ENCODE measurements at regions not wholly inside any gene's neighbourhood (a gene's known extent, or its start where the extent isn't known, plus 50 kb on each side); places are given as distances from the start of the nearest gene placed in this dataset.
A peak's percentile ranks its signal among the peaks of the same experiment; 100 is the strongest.

DNA sequence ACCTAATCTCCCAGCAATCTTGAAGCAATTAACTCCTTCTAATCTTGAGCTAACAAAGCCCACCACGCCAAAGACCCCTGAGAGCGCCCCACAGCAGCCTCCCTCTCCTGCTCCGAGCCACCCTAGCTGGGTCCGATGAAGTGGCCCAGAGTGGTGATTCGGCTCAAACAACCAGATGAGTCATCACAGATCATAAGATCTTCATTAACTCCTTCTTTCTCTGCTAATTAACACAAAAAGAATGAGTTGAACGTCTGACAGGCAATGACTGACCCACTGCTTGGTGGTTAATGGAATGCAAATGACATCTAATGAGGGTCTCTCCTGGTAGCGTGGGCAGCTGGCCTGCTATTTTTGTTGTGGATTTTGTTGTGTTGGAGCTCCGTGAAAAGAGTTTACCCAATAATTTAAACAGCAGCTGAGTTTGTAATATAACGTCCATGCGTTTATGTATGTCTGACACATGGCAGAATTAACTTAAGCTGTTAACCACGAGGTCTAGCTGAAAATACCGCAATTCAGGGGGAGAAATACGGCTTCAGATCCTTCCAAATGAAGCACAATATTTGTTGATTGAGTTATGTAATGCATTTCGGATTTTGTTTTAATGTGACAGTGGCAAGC lies 161.4 kb downstream of the RAB11FIP2 start:
- no peak for DNase-seq

DNA sequence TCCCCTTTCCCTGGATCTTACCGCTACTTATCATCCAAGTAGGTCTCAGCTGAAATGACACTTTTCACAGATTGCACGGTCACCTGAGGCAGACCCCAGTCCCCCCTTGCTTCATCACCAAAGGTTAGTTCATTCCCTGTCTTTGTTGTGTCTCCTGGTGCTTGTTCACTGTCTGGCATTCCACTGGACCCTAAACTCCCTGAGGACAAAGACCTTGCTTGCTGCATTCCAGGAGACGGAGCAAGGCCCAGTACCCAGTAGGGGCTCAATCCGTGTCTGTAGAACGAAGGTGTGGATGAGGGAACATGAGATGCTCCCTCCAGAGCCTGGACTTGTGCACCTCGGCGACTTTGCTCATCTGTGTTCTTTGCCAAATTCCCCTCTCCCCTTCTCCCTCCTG lies 160.0 kb downstream of the RAB11FIP2 start:
- no peak for DNase-seq

DNA sequence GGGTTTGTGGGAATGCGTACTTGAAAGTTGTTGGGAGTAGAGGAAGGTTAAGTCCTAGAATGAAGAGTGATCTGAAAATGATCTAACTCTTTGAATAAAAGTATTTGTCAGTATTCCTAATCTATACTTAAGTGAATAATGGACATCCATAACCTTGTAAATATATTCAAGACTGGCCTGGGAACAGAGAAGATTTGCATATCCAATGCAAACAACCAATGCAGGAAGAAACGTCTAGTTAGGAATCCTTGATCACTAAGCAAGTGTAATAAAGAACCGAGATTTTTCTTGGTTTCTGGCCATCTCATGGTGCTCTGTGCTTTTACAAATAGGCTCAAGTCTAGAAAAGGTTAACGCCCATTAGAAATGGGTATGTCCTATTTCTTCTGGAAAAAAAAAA lies 157.1 kb downstream of the RAB11FIP2 start:
- no peak for DNase-seq

DNA sequence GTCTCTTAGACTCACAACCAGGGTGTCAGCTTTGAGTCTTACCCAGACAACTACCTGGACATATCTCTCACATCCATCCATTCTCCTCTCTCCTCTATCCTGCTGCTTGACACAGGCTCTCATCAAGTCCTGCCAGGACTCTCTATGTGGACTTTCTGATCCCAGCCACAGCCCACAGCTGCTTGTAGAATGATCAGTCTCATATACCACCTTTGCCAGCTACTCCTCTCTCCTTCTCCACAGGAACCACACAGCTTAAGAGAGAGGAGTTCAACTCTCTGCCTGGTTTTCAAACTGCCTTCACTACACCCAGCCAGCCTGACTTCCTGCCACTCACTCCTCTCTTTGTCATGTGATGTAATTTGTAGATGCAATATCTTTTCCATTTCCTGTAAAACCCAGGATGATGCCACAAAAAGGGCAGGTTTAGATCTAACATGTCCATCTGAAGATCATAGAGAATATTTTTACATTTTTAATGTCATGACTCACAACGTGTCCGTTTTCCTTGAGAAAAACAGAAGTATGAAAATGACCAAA lies 154.0 kb downstream of the RAB11FIP2 start:
- DNase-seq, result no peak

DNA sequence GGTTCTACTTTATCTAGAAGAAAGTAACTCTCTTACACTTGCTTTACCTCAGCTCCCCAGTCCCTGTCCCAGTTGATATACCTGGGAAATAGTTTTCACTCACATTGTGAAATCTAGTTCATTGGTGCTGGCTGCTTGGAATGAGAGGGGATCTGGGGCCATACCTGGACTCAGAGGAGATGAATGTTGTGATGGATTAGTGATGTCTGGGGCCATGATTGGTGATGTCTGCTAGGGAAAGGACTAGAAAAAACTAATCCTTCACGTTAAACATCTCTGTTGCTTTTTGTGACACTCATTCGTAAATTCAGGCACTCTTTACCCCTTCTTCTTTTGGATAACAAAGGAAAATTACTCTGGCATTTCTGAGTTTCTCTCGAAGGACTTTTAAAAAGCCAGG lies 152.4 kb downstream of the RAB11FIP2 start:
- no peak for DNase-seq

DNA sequence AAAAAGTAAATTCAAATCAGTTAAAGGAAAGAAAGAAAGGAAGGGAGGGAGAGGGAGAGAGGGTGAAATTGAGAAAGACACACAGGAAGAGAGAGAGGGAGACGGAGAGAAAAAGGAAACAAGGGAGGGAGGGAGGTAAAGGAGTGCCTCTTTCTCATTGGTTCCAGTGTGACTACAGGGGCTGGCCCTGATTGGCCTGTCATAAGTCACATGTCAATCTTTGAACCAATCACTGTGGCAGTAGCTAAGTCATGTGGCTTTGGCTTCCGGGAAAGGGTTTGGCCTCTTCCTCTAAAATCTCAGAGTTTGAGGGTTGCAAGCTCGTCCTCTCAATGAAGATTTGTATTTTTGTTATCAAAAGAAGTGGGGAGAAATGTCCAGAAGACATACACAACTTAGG lies 150.2 kb downstream of the RAB11FIP2 start:
- no peak for DNase-seq

DNA sequence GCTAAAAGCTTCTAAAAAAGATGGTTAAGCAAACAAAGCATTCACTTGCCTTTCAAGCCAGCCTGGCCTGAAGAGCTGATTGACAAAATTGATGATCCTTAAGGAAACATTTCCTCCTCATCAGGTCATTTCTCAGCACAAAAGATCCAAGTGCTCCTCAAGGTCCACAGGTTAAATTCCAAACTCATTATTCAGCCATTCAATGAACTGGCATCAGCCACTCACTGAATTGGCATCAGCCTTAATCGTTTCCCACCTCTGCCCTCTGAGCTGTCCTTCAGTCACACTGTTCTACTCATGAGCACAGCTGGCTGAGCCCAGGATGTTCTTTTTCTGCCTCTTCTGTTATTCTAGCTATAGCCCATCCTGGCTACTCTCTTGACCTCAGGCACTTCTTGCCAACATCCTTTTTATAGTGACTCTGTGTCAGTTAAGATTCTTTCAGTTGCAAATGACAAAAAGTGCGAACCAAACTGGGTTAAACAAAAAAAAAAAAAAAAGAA lies 147.5 kb downstream of the RAB11FIP2 start:
- DNase-seq, result no peak

DNA sequence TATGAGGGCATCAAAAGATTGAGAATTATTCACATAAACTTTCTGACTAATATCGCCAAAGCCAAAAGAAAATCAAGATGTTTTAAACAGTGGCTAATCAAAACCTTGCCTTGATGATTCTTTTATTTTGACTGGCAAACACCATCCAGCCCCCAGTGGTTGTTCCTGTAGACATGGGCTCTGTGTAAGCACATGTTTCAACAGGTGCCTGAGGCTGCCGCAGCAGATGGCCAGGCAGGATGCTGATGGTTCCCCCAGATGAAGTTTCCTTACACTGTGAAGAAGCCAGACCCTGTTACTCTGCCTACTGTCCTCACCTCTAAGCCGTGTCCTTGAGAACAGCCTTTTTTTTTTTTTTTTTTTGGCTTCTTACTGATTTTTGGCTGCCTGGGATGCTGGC lies 146.5 kb downstream of the RAB11FIP2 start:
- DNase-seq, result peak; percentile 40

DNA sequence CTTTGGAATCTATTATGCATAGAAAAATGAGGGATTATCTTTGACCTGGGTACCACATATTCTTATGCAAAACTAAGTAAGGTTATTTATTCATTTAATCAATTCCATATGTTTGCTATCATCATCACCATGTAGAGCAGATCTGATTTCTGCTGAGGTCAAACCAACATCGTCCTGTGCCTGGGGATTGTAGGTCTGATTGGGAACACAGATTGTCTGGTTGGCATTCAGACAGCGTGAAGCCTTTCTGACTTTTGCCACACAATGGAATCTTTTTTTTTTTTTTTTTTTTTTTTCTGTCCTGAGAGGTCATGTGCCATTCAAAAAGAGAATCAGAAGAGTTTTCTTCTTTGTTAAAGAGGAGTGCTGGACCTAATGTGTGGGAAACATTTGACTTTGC lies 142.9 kb downstream of the RAB11FIP2 start:
- no peak for DNase-seq

DNA sequence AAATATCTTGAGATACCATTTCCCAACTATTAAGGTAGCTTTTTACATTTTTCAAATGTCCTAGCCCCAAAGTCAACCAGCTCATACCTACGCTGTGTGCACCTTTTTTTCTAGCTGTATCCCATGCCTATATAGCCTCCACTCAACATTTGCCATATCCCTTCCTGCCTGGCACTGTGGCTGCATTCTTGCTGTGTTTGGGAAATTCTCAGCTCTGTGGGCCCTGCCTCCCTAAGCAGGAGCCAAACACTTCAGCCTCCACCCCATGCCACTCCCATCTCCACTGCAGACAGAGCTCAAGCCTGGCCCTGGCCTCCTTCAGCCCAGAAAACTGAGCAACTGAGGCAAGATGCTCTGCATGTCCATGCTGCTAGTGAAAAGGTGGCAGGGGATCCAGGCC lies 141.3 kb downstream of the RAB11FIP2 start:
- DNase-seq, result no peak

DNA sequence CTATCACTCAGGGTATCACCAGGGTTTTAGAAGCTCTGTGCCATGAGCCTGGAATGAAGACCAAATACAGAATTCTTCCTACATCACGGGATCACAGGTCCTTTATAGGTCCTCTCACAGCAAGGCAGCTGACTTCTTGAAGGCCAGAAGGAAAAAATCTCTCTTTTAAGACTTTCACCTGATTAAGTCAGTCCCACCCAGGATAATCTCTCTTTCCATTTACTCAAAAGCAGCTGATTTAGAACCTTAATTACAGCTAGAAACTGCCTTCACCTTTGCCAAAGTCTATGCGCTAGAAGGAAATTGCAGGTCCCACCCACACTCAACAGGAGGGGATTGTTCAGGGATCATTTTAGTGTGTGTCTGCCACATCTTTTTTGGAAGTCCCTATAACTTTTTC lies 135.1 kb downstream of the RAB11FIP2 start:
- no peak for DNase-seq

DNA sequence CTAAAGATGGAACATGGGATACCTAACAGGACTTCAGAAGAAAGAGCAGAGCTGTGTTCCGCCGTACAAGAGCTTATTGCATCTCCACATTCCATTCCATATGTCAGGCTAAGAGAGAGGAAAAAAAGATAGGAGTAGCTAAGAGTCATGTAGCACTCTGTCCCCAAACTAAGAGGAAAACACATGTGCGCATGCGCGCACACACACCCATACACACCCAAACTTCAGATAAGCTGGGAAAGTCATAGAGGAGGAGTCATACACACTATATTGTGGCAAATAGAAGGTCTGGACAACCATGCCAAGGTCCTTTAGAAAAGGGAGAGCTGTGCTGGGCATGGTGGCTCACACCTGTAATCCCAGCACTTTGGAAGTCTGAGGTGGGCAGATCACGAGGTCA lies 132.4 kb downstream of the RAB11FIP2 start:
- DNase-seq, result no peak

DNA sequence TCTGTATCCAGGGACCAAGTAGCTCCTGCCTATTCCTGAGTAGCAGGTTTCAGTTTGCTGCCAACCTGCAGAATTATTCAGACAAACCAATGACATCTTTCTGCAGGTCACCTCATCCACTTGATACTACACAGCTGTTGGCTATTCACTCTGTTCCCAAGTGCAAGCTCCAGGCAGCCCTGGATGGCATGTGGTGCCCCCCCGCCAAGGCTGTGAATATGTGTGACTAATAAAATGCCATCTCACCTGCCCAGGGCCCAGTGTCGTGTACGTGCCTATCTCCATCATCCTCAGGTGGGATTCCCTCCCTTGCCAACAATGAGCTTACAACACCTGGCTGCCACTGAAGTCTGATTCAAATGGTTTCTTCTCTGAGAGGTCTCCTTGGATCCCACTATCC lies 125.8 kb downstream of the RAB11FIP2 start:
- no peak for DNase-seq

DNA sequence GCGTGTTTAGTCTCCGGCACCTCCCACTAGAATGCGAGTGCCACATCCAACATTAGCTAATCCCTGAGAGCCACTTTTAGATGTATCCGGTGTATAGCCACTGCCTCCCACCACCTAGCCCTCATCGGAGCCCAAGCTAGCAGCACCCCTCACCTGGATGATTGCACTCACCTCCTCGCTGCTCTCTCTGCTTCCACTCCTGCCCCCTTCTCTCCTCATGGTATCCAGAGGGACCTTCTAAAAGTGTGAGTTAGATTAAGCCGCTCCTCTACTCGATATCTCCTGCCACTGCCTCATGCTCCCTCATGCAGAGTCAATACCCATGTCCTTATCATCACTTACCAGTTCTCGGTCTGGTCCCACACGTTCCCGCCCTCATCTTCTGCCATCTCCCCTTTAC lies 125.3 kb downstream of the RAB11FIP2 start:
- no peak for DNase-seq

DNA sequence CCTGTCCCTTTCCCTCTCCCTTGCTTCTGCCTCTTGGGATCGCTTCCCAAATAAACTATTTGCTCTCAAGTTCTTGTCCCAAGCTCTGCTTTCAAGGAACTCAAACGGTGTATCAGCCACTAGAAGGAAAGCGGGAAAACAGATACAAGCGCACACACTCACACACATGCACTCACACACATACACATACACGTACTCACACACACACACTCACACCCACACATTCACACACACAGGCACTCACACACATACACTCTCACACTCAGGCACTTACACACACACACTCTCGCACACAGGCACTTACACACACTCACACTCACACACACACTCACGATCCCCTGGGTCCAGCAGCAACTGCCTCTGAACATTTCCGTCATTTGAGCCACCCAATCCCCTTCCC lies 121.9 kb downstream of the RAB11FIP2 start:
- no peak for DNase-seq

DNA sequence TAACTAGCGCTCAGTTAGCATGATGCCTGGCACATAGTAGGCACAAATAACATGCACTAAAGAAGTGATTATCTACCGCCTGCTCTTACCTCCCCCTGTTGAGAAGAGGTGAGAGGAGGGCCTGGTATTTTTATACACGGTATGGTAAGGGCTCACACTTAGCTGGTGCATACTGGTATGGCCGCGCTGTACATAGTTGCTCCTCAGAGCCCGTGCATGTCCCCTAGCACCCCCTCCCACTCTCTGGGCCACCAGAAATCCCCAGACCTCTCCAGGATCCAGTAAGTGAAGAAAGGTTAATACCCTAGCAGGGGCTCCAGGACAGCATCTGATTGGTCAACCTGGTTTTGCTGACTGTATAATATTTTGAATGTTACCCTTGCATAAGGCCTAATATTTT lies 121.4 kb downstream of the RAB11FIP2 start:
- DNase-seq, result no peak

DNA sequence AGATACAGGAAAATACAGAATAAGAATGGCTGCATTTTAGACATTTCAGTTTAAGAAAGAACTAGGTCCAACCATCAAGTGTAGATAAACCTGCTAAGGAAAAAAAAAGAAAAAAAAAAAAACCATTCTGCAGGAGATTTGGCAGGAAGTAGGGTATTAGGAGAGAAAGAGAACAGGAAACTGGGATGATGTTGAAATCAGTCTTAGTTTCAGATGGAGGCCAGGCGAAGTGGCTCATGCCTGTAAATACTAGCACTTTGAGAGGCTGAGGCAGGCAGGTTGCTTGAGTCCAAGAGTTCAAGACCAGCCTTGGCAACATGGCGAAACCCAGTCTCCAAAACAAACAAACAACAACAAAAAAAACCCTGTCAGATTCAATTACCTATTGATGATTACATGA lies 120.2 kb downstream of the RAB11FIP2 start:
- no peak for DNase-seq

DNA sequence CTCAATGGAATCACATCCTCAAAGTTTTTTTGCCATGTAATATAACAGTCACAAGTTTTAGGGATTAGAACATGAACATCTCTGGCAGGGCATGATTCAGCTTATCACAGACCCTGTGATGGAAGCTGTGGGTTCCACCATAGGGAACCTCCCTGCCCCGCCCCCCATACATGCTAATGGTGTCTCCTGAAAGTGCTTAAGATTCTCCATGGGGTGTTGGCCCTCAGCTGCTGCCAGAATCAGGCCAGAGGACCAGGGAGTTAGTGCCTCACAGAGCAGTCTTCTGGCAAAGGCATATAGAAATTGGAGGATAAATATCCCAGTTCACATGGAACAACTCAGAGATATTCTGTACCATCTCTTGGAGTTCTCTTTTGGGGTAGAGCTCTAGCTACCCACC lies 119.4 kb downstream of the RAB11FIP2 start:
- no peak for DNase-seq

DNA sequence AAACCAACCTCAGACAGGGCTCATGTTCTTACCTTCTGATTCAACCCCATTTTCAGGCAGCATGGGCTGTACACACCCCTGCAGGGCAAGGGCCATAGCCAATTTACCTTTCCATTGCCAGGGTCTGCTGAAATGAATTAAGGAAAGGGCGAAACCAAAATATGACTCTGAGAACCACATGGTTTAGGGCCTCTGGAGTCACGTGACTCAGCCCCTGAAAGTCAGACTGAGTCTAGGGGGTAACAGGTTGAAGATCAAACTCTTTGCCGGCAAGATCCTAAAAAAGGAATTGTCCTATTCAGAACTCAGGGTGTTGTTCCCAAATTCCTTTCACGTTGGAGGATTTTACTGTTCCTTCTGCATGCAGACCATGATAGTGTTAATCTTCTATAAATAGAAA lies 118.9 kb downstream of the RAB11FIP2 start:
- DNase-seq, result no peak

DNA sequence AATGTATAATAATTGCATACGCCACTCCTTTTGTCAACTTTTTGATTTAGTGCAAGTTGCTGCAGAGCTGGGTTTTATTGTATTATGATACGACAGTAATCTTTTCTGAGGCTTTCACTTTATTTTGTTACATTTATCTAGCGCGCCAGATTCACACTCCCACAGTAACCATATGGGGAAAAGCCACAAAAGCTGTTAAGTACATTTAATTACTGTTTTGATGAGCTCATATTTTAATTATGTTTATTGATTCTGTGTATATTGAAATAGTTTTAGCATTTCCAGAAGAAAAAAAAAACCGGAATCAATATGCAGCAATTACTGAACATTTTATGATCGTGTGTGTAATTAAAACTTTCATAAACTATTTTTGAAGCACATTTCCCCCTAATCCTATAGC lies 118.5 kb downstream of the RAB11FIP2 start:
- peak; percentile 47 for DNase-seq

DNA sequence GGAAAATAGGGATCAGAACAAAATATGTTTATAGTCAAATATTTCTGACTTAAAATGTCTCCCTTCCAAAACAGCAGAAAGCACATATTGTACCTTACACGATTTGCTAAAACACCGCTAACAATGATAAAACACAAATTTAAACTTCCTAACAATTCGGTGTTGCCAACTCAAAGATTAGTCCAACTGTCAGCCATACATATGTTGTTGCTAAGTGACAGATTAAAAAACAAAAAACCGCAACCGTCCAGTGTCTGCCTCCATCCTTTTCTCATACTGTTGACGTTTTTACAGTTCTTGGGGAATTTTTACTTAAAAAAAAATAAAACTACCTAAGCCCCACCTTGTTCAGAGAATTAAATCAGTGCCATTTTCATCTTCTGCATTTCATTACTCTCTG lies 118.0 kb downstream of the RAB11FIP2 start:
- DNase-seq, result peak; percentile 44

DNA sequence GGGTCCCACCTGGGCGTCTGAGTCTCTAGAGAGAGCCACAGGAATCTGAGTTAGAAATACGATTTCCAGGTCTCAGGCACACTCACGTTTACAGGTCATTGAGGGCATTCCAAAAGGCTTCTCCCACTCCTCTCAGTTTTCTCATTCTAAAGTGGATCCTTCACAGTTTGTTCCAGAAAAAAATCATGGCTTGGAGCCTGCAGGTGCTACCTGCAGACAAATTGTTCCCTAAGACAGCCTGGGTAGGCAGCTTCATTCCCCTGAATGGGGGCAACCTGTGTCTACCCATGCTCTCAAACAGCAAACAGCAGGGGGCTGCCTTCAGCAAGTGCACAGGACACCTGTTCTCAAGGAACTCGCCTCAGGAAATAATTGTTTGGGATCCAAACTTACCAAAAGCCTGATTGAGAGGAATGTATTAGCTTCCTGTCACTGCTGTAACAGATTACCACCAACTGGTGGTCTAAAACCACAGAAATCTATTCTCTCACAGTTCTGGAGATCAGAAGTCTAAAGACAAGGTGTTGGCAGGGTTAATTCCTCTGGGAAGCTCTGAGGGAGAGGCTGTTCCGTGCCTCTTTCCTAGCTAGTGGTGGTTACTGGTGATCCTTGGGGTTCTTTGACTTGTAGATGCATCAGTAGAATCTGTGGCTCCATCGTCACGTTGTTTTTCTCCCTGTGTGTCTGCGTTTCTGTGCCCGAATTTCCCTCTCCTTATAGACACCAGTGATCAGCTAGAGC lies 117.2 kb downstream of the RAB11FIP2 start:
- peak; percentile 51 for DNase-seq

DNA sequence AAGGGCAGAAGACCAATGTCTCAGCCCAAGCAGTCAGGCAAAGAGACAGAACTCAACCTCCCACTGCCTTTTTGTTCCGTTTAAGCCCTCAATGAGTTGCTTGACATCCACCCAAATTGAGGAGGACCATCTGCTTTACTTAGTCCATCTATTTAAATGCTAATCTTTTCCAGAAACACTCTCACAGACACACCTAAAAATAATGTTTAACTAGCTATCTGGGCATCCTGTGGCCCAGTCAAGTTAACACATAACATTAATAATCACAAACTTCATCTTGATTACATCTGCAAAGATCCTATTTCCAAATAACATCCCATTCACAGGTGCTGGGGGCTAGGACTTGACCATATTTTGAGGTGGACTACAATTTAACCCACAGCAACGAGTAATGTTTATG lies 115.7 kb downstream of the RAB11FIP2 start:
- DNase-seq, result no peak

DNA sequence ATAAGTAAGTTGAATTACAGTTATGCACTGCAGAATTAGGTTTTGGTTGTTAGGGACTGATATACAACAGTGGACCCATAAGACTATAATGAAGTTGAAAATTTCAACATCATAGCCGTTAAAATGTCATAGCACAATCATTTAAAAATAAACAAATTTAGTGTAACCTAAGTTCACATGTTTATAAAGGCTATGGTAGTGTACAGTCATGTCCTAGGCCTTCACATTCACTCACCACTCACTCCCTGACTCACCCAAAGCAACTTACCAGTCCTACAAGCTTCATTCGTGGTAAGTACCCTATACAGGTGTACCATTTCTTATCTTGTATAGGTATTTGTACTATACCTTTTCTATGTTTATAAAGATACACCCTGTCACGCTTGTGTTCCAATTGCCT lies 113.7 kb downstream of the RAB11FIP2 start:
- DNase-seq, result no peak

DNA sequence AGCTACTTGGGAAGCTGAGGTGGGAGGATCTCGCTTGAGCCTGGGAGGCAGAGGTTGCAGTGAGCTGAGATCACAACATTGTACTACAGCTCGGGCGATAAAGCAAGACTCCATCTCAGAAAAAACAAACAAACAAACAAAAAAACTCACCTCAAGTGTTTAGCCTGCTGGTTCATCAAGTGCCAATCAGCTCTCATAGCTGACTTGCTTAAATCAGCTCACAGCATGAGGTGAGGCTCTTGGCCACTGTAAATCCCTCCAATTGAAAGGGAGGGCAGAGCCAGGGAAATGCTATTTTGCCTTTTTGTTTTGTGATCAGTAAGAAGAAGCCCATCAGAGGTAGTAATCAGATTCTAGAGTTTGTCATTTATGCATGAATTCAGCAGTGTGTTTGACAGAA lies 112.3 kb downstream of the RAB11FIP2 start:
- DNase-seq, result no peak

Data from NCI-H82 (cell line).